Esophagus muscularis mucosa (tissue), 4 donors: ENCODE measurements at regions not wholly inside any gene's neighbourhood (a gene's known extent, or its start where the extent isn't known, plus 50 kb on each side); places are given as distances from the start of the nearest gene placed in this dataset.

Source experiments
- EP300 ChIP-seq: sonication (generic); formaldehyde crosslinking; IDR thresholded peaks from one replicate; pipeline ENCODE4 v1.6.1; 2017; ENCODE audit warnings: antibody characterized with exemption
- POLR2AphosphoS5 ChIP-seq, 2 donors: sonication (generic); formaldehyde crosslinking; IDR thresholded peaks; one replicate each; pipeline ENCODE4 v1.6.1; 2017; ENCODE audit warnings: antibody characterized with exemption in 2 of 2
- TF ChIP-seq, protein P1 (sequence below), 3 experiments: fragments of 200-600 bp in 2 of 3; fragments of 450-650 bp in 1 of 3; sonication (generic) in 2 of 3; IDR thresholded peaks; one replicate each; pipeline ENCODE4 v1.5.1; 2017 to 2019; ENCODE audit warnings: antibody characterized with exemption in 3 of 3, mild to moderate bottlenecking in 2 of 3, moderate library complexity in 1 of 3

- TF ChIP-seq, protein P1, sequence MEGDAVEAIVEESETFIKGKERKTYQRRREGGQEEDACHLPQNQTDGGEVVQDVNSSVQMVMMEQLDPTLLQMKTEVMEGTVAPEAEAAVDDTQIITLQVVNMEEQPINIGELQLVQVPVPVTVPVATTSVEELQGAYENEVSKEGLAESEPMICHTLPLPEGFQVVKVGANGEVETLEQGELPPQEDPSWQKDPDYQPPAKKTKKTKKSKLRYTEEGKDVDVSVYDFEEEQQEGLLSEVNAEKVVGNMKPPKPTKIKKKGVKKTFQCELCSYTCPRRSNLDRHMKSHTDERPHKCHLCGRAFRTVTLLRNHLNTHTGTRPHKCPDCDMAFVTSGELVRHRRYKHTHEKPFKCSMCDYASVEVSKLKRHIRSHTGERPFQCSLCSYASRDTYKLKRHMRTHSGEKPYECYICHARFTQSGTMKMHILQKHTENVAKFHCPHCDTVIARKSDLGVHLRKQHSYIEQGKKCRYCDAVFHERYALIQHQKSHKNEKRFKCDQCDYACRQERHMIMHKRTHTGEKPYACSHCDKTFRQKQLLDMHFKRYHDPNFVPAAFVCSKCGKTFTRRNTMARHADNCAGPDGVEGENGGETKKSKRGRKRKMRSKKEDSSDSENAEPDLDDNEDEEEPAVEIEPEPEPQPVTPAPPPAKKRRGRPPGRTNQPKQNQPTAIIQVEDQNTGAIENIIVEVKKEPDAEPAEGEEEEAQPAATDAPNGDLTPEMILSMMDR (IDR thresholded peaks at IDR 0.05) = no peak
- TF ChIP-seq EP300 (no peak), POLR2AphosphoS5 (IDR thresholded peaks at IDR 0.05) (no peak)
Measured at GRCh38 chr21:16709866-16710550, 802.8 kb upstream of the CXADR start.
